GM19043 (cell line): ENCODE measurements at regions not wholly inside any gene's neighbourhood (a gene's known extent, or its start where the extent isn't known, plus 50 kb on each side); places are given as distances from the start of the nearest gene placed in this dataset.
"Not testable (repeated sequence)": the region's sequence is repeated elsewhere in the genome, so short reads cannot be mapped to it uniquely, and the experiment has no call there.

ENCODE experiments used
- ATAC-seq: cut with Tn5 transposase; IDR thresholded peaks from one replicate; pipeline ENCODE4 v1.9.1; 2021; ENCODE audit warnings: low read depth; ENCODE audit not compliant: unreplicated experiment

GRCh38 chr11:121909596-121909995, 206.4 kb downstream of the BLID start:
- ATAC-seq = no peak

GRCh38 chr11:121907379-121907778, 208.6 kb downstream of the BLID start:
- ATAC-seq = no peak

- no peak for ATAC-seq
Measured at GRCh38 chr11:121904148-121904547, 211.9 kb downstream of the BLID start.

GRCh38 chr11:121901886-121902285, 214.1 kb downstream of the BLID start:
- no peak for ATAC-seq

- not testable (repeated sequence) for ATAC-seq
Measured at GRCh38 chr11:121901417-121901816, 214.6 kb downstream of the BLID start.

GRCh38 chr11:121899520-121899919, 216.5 kb downstream of the BLID start:
- no peak for ATAC-seq

GRCh38 chr11:121898903-121899302, 217.1 kb downstream of the BLID start:
- no peak for ATAC-seq

GRCh38 chr11:121895919-121896318, 220.1 kb downstream of the BLID start:
- ATAC-seq = no peak

GRCh38 chr11:121894581-121894980, 221.4 kb downstream of the BLID start:
- no peak for ATAC-seq

GRCh38 chr11:121892863-121893262, 223.2 kb downstream of the BLID start:
- ATAC-seq = no peak

GRCh38 chr11:121892131-121892681, 223.8 kb downstream of the BLID start:
- no peak for ATAC-seq

- no peak for ATAC-seq
Measured at GRCh38 chr11:121890946-121891515, 225.0 kb downstream of the BLID start.

GRCh38 chr11:121890377-121890776, 225.6 kb downstream of the BLID start:
- no peak for ATAC-seq

- no peak for ATAC-seq
Measured at GRCh38 chr11:121889931-121890330, 226.1 kb downstream of the BLID start.

- no peak for ATAC-seq
Measured at GRCh38 chr11:121889186-121889585, 226.8 kb downstream of the BLID start.

- ATAC-seq = no peak
Measured at GRCh38 chr11:121887976-121888557, 227.9 kb downstream of the BLID start.

- ATAC-seq = no peak
Measured at GRCh38 chr11:121887569-121887968, 228.4 kb downstream of the BLID start.

- no peak for ATAC-seq
Measured at GRCh38 chr11:121886996-121887395, 229.0 kb downstream of the BLID start.

- no peak for ATAC-seq
Measured at GRCh38 chr11:121886005-121886734, 229.8 kb downstream of the BLID start.

- ATAC-seq = no peak
Measured at GRCh38 chr11:121884626-121885025, 231.4 kb downstream of the BLID start.

- ATAC-seq = no peak
Measured at GRCh38 chr11:121881806-121882205, 234.2 kb downstream of the BLID start.

GRCh38 chr11:121877152-121877551, 238.9 kb downstream of the BLID start:
- no peak for ATAC-seq
